ENCODE measurements at regions not wholly inside any gene's neighbourhood (a gene's known extent, or its start where the extent isn't known, plus 50 kb on each side); places are given as distances from the start of the nearest gene placed in this dataset.

DNA sequence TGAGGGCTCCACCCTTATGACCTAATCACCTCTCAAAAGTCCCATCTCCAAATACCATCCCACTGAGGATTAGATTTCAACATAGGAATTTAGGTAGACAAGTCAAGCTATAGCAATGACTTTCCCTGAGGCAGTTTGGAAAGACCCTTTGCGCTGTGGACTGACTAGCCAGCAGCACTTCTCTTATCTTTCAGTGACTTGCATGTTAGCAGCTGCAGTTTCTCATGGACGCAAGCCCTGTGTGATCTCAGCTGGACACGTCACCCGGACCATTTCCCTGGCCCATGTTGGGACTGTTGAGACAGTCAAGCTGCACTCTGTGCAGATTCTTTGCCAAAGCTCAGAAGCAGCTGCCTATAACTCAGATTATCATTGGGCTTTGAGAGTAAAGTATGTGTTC, 408.1 kb upstream of the USP24 start:
- TF ChIP-seq, protein P1, sequence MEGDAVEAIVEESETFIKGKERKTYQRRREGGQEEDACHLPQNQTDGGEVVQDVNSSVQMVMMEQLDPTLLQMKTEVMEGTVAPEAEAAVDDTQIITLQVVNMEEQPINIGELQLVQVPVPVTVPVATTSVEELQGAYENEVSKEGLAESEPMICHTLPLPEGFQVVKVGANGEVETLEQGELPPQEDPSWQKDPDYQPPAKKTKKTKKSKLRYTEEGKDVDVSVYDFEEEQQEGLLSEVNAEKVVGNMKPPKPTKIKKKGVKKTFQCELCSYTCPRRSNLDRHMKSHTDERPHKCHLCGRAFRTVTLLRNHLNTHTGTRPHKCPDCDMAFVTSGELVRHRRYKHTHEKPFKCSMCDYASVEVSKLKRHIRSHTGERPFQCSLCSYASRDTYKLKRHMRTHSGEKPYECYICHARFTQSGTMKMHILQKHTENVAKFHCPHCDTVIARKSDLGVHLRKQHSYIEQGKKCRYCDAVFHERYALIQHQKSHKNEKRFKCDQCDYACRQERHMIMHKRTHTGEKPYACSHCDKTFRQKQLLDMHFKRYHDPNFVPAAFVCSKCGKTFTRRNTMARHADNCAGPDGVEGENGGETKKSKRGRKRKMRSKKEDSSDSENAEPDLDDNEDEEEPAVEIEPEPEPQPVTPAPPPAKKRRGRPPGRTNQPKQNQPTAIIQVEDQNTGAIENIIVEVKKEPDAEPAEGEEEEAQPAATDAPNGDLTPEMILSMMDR (IDR thresholded peaks at IDR 0.05; ENCODE audit: borderline replicate concordance, insufficient read depth, low read depth, low read length) = no peak
- H3K4me3 ChIP-seq (ENCODE audit: low read depth, low read length) = no peak overlapping the region

DNA sequence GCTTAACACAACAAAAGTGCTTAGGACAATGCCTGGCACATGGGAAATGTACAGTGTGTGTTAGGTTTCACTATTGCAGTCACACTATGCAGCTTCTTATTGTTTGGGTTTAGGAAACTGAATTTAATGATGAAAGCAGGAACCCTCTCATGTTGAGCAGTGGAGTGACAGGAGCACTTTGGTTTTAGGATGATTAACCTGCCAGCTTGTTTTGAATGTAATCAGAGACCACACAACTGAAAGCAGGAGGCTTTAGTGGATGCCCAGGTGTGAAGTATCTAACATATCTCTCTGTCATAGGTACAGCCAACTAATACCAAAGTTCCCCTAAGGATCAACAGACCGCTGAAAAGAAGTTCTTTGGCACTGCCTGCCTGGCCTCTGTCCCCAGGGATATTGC, 406.9 kb upstream of the USP24 start:
- TF ChIP-seq, protein P1 (IDR thresholded peaks at IDR 0.05; ENCODE audit: borderline replicate concordance, insufficient read depth, low read depth, low read length) = no peak
- no peak overlapping the region for H3K4me3 ChIP-seq (ENCODE audit: low read depth, low read length)

DNA sequence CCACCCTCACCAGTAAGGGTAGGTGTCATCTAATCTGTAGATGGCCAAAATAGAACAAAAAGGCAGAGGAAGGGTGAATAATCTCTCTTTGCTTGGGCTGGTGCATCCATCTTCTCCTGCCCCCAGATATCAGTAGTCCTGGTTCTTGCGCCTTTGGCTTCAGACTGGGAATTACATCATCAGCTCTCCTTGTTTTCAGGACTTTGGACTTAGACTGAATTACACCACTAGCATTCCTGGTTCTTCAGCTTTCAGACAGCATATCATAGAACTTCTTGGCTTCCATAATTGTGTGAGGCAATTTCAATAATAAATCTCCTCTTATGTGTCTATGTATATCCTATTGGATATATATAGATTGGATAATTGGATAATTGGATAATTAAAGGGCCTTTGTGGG, 403.0 kb upstream of the USP24 start:
- H3K4me3 ChIP-seq (ENCODE audit: low read depth, low read length) = no peak overlapping the region
- TF ChIP-seq, protein P1 (IDR thresholded peaks at IDR 0.05; ENCODE audit: borderline replicate concordance, insufficient read depth, low read depth, low read length) = no peak

DNA sequence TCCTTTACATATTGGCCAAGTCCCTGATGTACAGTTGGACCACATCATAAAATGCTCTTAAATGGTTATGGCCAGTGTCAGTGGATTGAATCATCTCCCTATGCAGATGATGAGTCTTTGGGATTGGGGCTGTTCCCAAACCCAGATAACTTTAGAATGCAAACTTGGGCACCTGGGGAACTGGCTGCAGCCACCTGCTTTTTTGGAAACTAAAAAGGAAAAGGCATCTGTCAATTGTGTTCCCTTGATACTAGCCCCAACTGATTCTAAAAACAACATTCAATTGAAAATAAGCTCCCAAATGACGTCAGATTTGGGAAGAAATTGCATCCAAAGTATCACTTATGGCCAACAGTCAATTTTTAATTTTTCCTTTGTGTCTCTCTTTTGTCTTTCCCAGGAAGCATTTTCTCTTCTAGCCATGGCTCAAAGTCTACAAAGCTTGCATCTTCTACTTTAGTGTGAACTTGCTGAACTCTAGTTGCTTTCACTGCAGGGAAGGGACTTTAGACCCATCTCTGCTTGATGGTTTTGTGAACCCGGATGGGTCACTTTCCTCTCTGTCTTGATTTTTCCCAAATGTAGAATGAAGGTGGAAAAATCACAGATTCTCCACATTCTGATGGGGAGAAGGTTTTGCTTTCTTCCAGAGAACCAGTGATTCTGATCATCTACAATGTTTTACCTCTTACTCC, 402.3 kb upstream of the USP24 start:
- TF ChIP-seq, protein P1 (IDR thresholded peaks at IDR 0.05; ENCODE audit: borderline replicate concordance, insufficient read depth, low read depth, low read length) = no peak
- no peak overlapping the region for H3K4me3 ChIP-seq (ENCODE audit: low read depth, low read length)

DNA sequence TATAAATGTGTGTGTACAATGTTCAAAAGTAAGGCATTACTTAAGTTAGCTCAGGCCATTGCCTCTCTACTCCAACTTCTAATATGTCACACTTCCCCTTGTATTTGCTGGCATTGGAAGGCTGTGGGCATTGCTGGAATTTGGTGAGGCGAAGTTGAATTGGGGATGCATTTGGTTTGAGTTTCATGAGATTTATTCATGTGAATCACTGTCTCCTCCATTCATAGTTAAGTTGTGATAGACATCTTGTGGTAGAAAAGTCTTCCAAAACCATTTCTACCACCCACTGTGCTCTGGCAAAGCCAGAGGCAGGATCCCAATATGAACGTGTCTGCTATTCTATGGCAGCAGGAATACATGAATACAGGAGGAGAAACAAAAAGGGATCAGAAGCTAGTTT, 397.8 kb upstream of the USP24 start:
- H3K4me3 ChIP-seq (ENCODE audit: low read depth, low read length) = no peak overlapping the region
- TF ChIP-seq, protein P1 (IDR thresholded peaks at IDR 0.05; ENCODE audit: borderline replicate concordance, insufficient read depth, low read depth, low read length) = no peak

DNA sequence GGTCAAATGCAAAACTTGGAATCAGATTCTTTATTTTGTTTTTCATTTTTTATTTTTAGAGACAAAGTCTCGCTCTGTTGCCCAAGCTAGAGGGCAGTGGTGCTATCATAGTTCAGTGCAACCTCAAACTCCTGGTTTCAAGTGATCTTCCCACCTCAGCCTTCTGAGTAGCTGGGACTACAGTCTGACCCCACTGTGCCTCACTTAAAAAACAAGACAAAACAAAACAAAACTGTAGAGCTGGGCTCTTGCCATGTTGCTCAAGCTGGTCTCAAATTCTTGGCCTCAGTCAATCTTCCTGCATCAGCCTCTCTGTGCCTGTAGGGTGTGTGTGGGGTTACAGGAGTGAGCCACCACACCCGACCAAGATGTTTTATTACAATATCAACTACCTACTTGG, 396.0 kb upstream of the USP24 start:
- TF ChIP-seq, protein P1 (IDR thresholded peaks at IDR 0.05; ENCODE audit: borderline replicate concordance, insufficient read depth, low read depth, low read length) = no peak

DNA sequence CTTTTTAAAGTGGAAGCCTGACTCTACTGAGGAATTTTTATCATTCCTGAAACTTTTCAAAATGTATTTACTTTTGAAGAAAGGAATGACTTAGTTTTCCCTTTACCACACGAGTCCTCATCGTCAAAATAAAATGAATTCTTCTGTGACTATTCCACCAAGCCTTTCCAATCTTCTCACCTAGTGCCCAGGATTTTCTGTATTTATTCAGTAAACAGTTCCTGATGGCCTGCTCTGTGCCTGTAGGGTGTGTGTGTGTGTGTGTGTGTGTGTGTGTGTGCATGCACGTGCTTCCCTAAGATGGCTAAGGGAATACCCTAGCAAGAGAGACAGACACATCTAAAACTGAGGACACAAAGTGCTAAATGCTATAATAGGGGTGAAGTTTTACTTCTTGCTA, 395.0 kb upstream of the USP24 start:
- H3K4me3 ChIP-seq (ENCODE audit: low read depth, low read length) = no peak overlapping the region
- TF ChIP-seq, protein P1 (IDR thresholded peaks at IDR 0.05; ENCODE audit: borderline replicate concordance, insufficient read depth, low read depth, low read length) = no peak

More for the DNA sequence above, 396.0 kb upstream of the USP24 start:
- no peak overlapping the region for H3K4me3 ChIP-seq (ENCODE audit: low read depth, low read length)

Measured in GM12875 (cell line).